ENCODE measurements at regions not wholly inside any gene's neighbourhood (a gene's known extent, or its start where the extent isn't known, plus 50 kb on each side); places are given as distances from the start of the nearest gene placed in this dataset.
"Not testable (repeated sequence)": the region's sequence is repeated elsewhere in the genome, so short reads cannot be mapped to it uniquely, and the experiment has no call there.

- DNase-seq = no peak
These were observed 363.0 kb upstream of the RIOK2 start for GRCh38 chr5:97545886-97546535.

GRCh38 chr5:97547430-97547829, 364.4 kb upstream of the RIOK2 start:
- DNase-seq = no peak

GRCh38 chr5:97547999-97548738, 365.1 kb upstream of the RIOK2 start:
- peak; percentile 56 for DNase-seq

GRCh38 chr5:97548739-97549080, 365.7 kb upstream of the RIOK2 start:
- DNase-seq = no peak

- DNase-seq = peak; percentile 17
These were observed 366.4 kb upstream of the RIOK2 start for GRCh38 chr5:97549496-97549895.

GRCh38 chr5:97550164-97550563, 367.1 kb upstream of the RIOK2 start:
- no peak for DNase-seq

- no peak for DNase-seq
These were observed 367.8 kb upstream of the RIOK2 start for GRCh38 chr5:97550818-97551217.

- no peak for DNase-seq
These were observed 370.8 kb upstream of the RIOK2 start for GRCh38 chr5:97553604-97554452.

GRCh38 chr5:97554977-97555643, 372.1 kb upstream of the RIOK2 start:
- no peak for DNase-seq

GRCh38 chr5:97555644-97555981, 372.6 kb upstream of the RIOK2 start:
- no peak for DNase-seq

GRCh38 chr5:97559827-97560598, 377.0 kb upstream of the RIOK2 start:
- DNase-seq = no peak

GRCh38 chr5:97560599-97560993, 377.5 kb upstream of the RIOK2 start:
- no peak for DNase-seq

- DNase-seq = no peak
These were observed 380.1 kb upstream of the RIOK2 start for GRCh38 chr5:97563050-97563657.

- no peak for DNase-seq
These were observed 385.3 kb upstream of the RIOK2 start for GRCh38 chr5:97568382-97568781.

GRCh38 chr5:97570242-97570641, 387.2 kb upstream of the RIOK2 start:
- no peak for DNase-seq

GRCh38 chr5:97575322-97575721, 392.3 kb upstream of the RIOK2 start:
- DNase-seq = peak; percentile 4

GRCh38 chr5:97576956-97577355, 393.9 kb upstream of the RIOK2 start:
- no peak for DNase-seq

GRCh38 chr5:97579977-97580376, 396.9 kb upstream of the RIOK2 start:
- DNase-seq = not testable (repeated sequence)

- no peak for DNase-seq
These were observed 397.7 kb upstream of the RIOK2 start for GRCh38 chr5:97580746-97581145.

- no peak for DNase-seq
These were observed 408.7 kb upstream of the RIOK2 start for GRCh38 chr5:97591781-97592180.

GRCh38 chr5:97600486-97600885, 417.4 kb upstream of the RIOK2 start:
- no peak for DNase-seq

- DNase-seq = no peak
These were observed 418.6 kb upstream of the RIOK2 start for GRCh38 chr5:97601651-97602050.
